Inferior parietal cortex (tissue), 1 donor: ENCODE measurements at regions not wholly inside any gene's neighbourhood (a gene's known extent, or its start where the extent isn't known, plus 50 kb on each side); places are given as distances from the start of the nearest gene placed in this dataset.

ENCODE experiments used
- DNase-seq: peaks from one replicate; pipeline ENCODE4 v3.0.0-alpha.2; 2016; ENCODE audit errors: extremely low spot score

- no peak for DNase-seq
Measured at GRCh38 chr18:47547539-47548202, 296.2 kb upstream of the SKOR2 start.

GRCh38 chr18:47545613-47546012 lies 294.2 kb upstream of the SKOR2 start:
- no peak for DNase-seq

GRCh38 chr18:47543080-47543479 lies 291.6 kb upstream of the SKOR2 start:
- no peak for DNase-seq

GRCh38 chr18:47542551-47542950 lies 291.1 kb upstream of the SKOR2 start:
- DNase-seq = no peak

GRCh38 chr18:47531717-47532116 lies 280.3 kb upstream of the SKOR2 start:
- no peak for DNase-seq

- DNase-seq = no peak
Measured at GRCh38 chr18:47530695-47531094, 279.2 kb upstream of the SKOR2 start.

GRCh38 chr18:47528343-47528742 lies 276.9 kb upstream of the SKOR2 start:
- DNase-seq = no peak

- DNase-seq = no peak
Measured at GRCh38 chr18:47526147-47526546, 274.7 kb upstream of the SKOR2 start.

GRCh38 chr18:47522359-47522758 lies 270.9 kb upstream of the SKOR2 start:
- no peak for DNase-seq

- no peak for DNase-seq
Measured at GRCh38 chr18:47520263-47520662, 268.8 kb upstream of the SKOR2 start.

- DNase-seq = no peak
Measured at GRCh38 chr18:47519706-47520105, 268.2 kb upstream of the SKOR2 start.

- no peak for DNase-seq
Measured at GRCh38 chr18:47519277-47519676, 267.8 kb upstream of the SKOR2 start.

GRCh38 chr18:47513614-47514013 lies 262.2 kb upstream of the SKOR2 start:
- no peak for DNase-seq

GRCh38 chr18:47512726-47513435 lies 261.4 kb upstream of the SKOR2 start:
- DNase-seq = no peak

- no peak for DNase-seq
Measured at GRCh38 chr18:47512056-47512455, 260.6 kb upstream of the SKOR2 start.

GRCh38 chr18:47510831-47511230 lies 259.4 kb upstream of the SKOR2 start:
- DNase-seq = no peak

GRCh38 chr18:47507651-47508050 lies 256.2 kb upstream of the SKOR2 start:
- no peak for DNase-seq

GRCh38 chr18:47506897-47507296 lies 255.4 kb upstream of the SKOR2 start:
- DNase-seq = no peak

- no peak for DNase-seq
Measured at GRCh38 chr18:47501946-47502345, 250.5 kb upstream of the SKOR2 start.

- no peak for DNase-seq
Measured at GRCh38 chr18:47500930-47501329, 249.5 kb upstream of the SKOR2 start.

- DNase-seq = no peak
Measured at GRCh38 chr18:47492691-47493090, 241.2 kb upstream of the SKOR2 start.

- DNase-seq = no peak
Measured at GRCh38 chr18:47490882-47491281, 239.4 kb upstream of the SKOR2 start.

- DNase-seq = no peak
Measured at GRCh38 chr18:47485221-47485797, 233.8 kb upstream of the SKOR2 start.
